C4-2B (cell line): ENCODE measurements at regions not wholly inside any gene's neighbourhood (a gene's known extent, or its start where the extent isn't known, plus 50 kb on each side); places are given as distances from the start of the nearest gene placed in this dataset.

Source experiments
- H3K27ac ChIP-seq: fragments of 450-650 bp; 2 replicates; pipeline ENCODE4 v1.5.1; 2017
- ZFX ChIP-seq: fragments of 450-650 bp; IDR thresholded peaks from 2 replicates; pipeline ENCODE4 v1.6.1; 2017
- TF ChIP-seq, protein P1 (sequence below): fragments of 450-650 bp; conservative IDR thresholded peaks from 2 replicates; pipeline ENCODE4 v1.5.1; 2017; ENCODE audit warnings: mild to moderate bottlenecking

DNA sequence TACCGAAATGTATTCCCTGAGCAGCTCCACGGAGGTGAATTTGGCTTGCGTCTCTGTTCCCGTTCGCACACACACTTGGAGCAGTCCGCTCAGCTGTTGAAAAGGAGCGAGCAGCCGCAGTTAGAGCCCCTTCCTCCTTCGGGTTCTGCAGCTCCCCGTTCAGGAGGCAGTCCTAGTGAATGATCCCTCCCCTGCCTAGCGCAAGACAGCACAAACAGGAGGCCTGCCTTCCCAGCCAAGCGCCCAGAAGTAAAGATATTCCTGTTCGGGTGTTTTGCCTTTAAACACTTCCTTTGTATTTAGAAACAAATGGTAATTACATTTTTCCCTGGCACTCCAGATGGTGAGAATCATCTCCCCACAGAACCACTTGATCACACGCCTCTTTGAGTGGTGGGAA lies 64.7 kb downstream of the ABCC12 start:
- no peak overlapping the region for H3K27ac ChIP-seq
- TF ChIP-seq, protein P1, sequence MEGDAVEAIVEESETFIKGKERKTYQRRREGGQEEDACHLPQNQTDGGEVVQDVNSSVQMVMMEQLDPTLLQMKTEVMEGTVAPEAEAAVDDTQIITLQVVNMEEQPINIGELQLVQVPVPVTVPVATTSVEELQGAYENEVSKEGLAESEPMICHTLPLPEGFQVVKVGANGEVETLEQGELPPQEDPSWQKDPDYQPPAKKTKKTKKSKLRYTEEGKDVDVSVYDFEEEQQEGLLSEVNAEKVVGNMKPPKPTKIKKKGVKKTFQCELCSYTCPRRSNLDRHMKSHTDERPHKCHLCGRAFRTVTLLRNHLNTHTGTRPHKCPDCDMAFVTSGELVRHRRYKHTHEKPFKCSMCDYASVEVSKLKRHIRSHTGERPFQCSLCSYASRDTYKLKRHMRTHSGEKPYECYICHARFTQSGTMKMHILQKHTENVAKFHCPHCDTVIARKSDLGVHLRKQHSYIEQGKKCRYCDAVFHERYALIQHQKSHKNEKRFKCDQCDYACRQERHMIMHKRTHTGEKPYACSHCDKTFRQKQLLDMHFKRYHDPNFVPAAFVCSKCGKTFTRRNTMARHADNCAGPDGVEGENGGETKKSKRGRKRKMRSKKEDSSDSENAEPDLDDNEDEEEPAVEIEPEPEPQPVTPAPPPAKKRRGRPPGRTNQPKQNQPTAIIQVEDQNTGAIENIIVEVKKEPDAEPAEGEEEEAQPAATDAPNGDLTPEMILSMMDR = no peak
- no peak for TF ChIP-seq ZFX

DNA sequence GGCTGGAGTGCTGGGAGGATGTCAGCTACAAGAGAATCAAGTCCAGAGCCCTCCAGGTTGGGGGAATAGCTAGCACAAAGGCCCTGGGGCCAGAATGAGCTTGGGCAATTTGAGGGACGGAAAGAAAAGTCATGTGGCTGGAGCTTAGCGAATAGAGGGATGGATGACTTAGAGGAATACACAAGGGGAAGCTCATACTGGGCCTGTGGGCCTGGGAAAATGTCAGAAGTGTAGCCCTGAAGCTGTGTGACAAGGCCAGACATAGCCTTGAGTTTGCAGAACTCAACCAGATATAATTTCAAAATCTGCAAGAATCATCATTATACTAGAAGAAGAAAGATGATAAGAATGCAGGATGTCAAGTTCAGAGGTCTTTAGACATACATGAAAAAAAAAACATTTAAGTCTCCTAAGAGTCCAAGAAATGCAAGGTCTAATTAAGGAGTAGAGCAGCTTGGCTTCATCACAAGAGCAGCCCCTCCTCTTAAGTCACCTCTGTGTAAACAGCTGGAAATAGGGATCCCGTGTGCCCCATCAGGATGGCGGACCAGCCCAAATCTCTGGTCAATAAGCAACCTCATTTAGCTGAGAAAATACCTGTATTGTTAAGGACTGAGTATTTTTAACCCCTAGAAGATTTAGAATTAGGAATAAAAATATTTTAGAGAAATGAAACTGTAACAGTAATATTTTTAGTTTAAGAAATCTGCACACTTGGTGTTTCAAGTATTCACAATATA lies 66.6 kb downstream of the ABCC12 start:
- no peak overlapping the region for H3K27ac ChIP-seq
- no peak for TF ChIP-seq ZFX
- TF ChIP-seq, protein P1 = no peak

DNA sequence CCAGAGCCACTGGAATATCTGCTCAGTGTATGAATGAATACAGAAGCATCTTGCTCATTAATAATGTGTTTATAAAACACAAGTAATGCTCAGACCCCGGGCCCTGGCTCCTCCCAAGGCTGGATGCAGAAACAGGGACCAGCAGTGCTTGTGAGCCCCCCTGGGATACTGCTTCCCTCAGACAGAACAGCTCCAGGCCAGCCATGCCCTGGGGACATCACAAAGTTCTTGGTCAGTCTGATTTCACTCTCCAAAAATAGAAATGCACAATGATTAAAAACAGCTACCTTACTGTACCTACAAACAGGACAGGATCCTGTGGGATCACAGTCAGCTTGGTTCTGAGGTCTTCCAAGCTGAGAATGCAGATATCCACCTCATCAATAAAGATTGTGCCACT lies 68.2 kb downstream of the ABCC12 start:
- H3K27ac ChIP-seq = no peak overlapping the region
- TF ChIP-seq, protein P1 = no peak
- TF ChIP-seq ZFX = no peak

DNA sequence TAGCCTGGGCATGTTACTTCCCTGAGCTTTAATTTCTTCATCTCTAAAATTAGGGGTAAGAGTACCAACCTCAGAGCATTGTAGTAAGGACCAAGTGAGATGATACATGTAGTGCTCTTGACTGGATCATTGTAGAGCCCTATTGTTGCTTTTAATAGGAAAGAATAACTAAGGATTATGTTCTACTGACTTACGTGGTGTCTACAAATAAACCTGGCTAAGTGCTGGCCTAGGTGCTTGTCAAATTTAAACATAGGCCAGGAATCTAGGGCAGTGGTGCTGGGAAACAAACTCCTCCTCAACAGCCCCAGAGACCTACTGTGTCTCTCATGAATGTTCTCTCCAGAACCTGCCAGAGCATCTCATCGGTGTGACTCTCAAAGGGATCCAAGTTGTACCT lies 69.4 kb downstream of the ABCC12 start:
- H3K27ac ChIP-seq = no peak overlapping the region
- TF ChIP-seq, protein P1 = no peak
- TF ChIP-seq ZFX = no peak

DNA sequence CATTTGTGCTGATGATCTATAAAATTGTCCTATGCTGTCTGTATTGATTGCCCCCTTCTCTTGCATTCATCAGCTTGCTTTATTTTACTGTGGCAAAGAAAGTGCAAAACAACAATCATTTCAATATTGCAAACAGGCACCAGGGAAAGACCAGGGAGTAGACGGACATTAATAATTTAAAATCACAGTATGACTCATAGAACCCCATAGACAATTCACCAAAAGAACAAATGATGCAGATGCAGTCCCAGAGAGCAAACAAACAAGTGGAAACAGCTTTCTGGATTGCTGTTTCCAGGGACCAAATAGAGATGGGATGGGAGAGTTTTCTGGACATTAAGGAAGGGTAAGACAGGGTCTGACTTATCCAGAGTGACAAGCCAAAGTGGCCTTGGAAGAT lies 70.1 kb downstream of the ABCC12 start:
- no peak for TF ChIP-seq ZFX
- TF ChIP-seq, protein P1 = no peak

DNA sequence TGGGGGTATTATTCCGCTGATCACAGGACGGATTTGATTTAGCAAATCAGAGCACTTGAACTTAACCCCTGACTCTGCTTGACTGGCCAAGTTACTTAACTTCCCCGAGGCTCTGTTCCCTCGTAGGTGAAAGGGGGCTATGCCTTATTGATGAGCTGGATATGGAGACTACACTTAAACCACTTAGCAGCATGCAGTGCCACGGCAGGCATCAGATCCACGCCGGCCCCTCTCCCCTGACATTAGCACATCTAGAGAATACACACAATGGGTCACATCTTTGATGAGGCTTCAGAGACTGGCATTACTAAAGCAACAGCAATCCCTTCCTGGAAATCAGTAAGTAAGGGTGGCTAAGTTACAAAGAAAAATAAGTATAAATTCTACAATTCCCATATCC lies 71.0 kb downstream of the ABCC12 start:
- no peak overlapping the region for H3K27ac ChIP-seq
- TF ChIP-seq, protein P1 = no peak
- TF ChIP-seq ZFX = no peak

More for the DNA sequence above, 70.1 kb downstream of the ABCC12 start:
- H3K27ac ChIP-seq = no peak overlapping the region

DNA sequence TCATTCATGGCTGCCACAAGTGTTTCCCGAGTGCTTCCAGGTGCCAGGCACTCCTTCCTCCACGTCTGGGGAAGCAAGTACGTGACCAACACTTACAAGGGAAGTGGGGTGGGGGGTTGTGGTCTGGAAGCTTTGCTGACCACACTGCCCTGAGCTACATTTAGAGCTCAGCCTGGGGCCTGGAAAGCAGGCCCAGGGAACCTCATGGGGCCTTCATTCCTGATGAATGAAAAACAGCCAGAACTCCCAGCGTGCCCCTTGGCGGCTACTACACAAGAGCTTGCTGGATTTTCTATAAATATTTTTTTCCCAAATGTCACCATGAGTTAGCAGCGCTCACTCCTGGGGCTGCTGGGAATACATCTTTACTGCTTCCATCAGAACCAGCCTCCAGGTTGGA lies 73.3 kb downstream of the ABCC12 start:
- TF ChIP-seq, protein P1 = no peak
- TF ChIP-seq ZFX = no peak
- no peak overlapping the region for H3K27ac ChIP-seq
